Kidney (tissue), 13 donors: ENCODE measurements at regions not wholly inside any gene's neighbourhood (a gene's known extent, or its start where the extent isn't known, plus 50 kb on each side); places are given as distances from the start of the nearest gene placed in this dataset.

ENCODE experiments used
- DNase-seq, 5 donors: peaks; one replicate each; pipeline ENCODE4 v3.0.0-alpha.2; 2013 to 2020
- FAIRE-seq: peaks from 2 replicates; lab custom pipeline; 2012; peaks lifted over from hg19 to GRCh38; lab: Jason Lieb, UNC
- H3K27ac ChIP-seq, 2 donors: one replicate each; pipeline ENCODE4 v1.7.0; 2013; ENCODE audit warnings: low read depth in 2 of 2, low read length in 2 of 2, inconsistent platforms in 1 of 2
- H3K27me3 ChIP-seq: one replicate; pipeline ENCODE4 v1.7.1; 2013; ENCODE audit warnings: low read length, inconsistent platforms; ENCODE audit not compliant: control insufficient read depth, insufficient read depth
- H3K36me3 ChIP-seq, 3 donors: one replicate each; pipeline versions ENCODE4 v1.7.0 to v1.7.1; 2013; ENCODE audit warnings: low read length in 3 of 3, control low read depth in 1 of 3, inconsistent platforms in 1 of 3; ENCODE audit not compliant: insufficient read depth in 3 of 3, control insufficient read depth in 2 of 3
- H3K4me1 ChIP-seq, 3 donors: one replicate each; pipeline versions ENCODE4 v1.7.0 to v1.7.1; 2013; ENCODE audit warnings: low read length in 3 of 3, inconsistent platforms in 1 of 3, low read depth in 1 of 3; ENCODE audit not compliant: control insufficient read depth in 2 of 3, insufficient read depth in 2 of 3
- H3K4me3 ChIP-seq, 3 donors: one replicate each; pipeline versions ENCODE4 v1.7.0 to v1.8.1; 2013; ENCODE audit warnings: low read length in 3 of 3, control low read depth in 1 of 3, inconsistent platforms in 1 of 3
- H3K9ac ChIP-seq, 3 donors: one replicate each; pipeline versions ENCODE4 v1.7.0 to v1.7.1; 2013; ENCODE audit warnings: low read length in 3 of 3, control low read depth in 1 of 3, inconsistent platforms in 1 of 3
- H3K9me3 ChIP-seq, 3 donors: one replicate each; pipeline versions ENCODE4 v1.7.0 to v1.7.1; 2013; ENCODE audit warnings: low read length in 3 of 3, control low read depth in 1 of 3, inconsistent platforms in 1 of 3; ENCODE audit not compliant: control insufficient read depth in 2 of 3, insufficient read depth in 1 of 3
- CTCF ChIP-seq: IDR thresholded peaks from 3 replicates; pipeline ENCODE4 v1.5.1; 2012; ENCODE audit warnings: mild to moderate bottlenecking, moderate library complexity, borderline replicate concordance; ENCODE audit not compliant: insufficient read depth; ENCODE audit errors: extremely low read depth
- intact Hi-C: fragments of 100-400 bp; cut with DNase I; formaldehyde crosslinking; loops from one replicate; pipeline ENCODE4 v1.11.1; 2022
- donor health status: control.
- donor health status: control.
- donor health status: control.
- donor health status: control.
- donor health status: control.
- donor health status: DM: yes; HTN: yes; CAD: no.
- donor health status: Normal renal cell carcinoma (clear cell type).

- intact Hi-C loops = no loop called here
- no peak overlapping the region for H3K9ac ChIP-seq
- H3K9me3 ChIP-seq = no peaks in the 10 kb centered on the region
- DNase-seq (no peak), FAIRE-seq (no peak)
- no peak for TF ChIP-seq CTCF
- no peak overlapping the region for H3K27ac ChIP-seq
- no peaks in the 10 kb centered on the region for H3K27me3 ChIP-seq
- H3K4me1 ChIP-seq = no peaks in the 10 kb centered on the region
- H3K36me3 ChIP-seq = no peaks in the 10 kb centered on the region
- no peak overlapping the region for H3K4me3 ChIP-seq
These were observed 118.7 kb upstream of the PUM3 start for GRCh38 chr9:2962471-2963172.

GRCh38 chr9:2958219-2958618, 114.3 kb upstream of the PUM3 start:
- Histone ChIP-seq H3K9ac (no peak overlapping the region), H3K9me3 (no peaks in the 10 kb centered on the region), H3K27ac (no peak overlapping the region), H3K36me3 (no peaks in the 10 kb centered on the region), H3K4me1 (no peaks in the 10 kb centered on the region), H3K27me3 (no peaks in the 10 kb centered on the region), H3K4me3 (no peak overlapping the region)
- no peak for TF ChIP-seq CTCF
- no peak for FAIRE-seq
- no peak for DNase-seq
- intact Hi-C loops = no loop called here

- no peak for FAIRE-seq
- intact Hi-C loops = no loop called here
- H3K36me3 ChIP-seq = no peaks in the 10 kb centered on the region
These were observed 113.8 kb upstream of the PUM3 start for GRCh38 chr9:2957656-2958200.

More at GRCh38 chr9:2957656-2958200, 113.8 kb upstream of the PUM3 start:
- no peak for TF ChIP-seq CTCF
- Histone ChIP-seq H3K27me3 (no peaks in the 10 kb centered on the region), H3K4me3 (no peak overlapping the region), H3K4me1 (no peaks in the 10 kb centered on the region), H3K9me3 (no peaks in the 10 kb centered on the region), H3K9ac (no peak overlapping the region), H3K27ac (no peak overlapping the region)
- DNase-seq = no peak
